CD14-positive monocyte (primary cell): ENCODE measurements at regions not wholly inside any gene's neighbourhood (a gene's known extent, or its start where the extent isn't known, plus 50 kb on each side); places are given as distances from the start of the nearest gene placed in this dataset.

ENCODE experiments used
- DNase-seq, 3 donors: peaks; one replicate each; pipeline ENCODE4 v3.0.0-alpha.2; 2011 to 2022
- H2AFZ ChIP-seq: 2 replicates; pipeline ENCODE4 v1.6.0; 2012; ENCODE audit warnings: mild to moderate bottlenecking, low read depth, low read length, inconsistent platforms; ENCODE audit not compliant: insufficient read depth, poor library complexity, severe bottlenecking
- H3K27ac ChIP-seq, 2 donors: 1 replicate in 1 of 2; 2 replicates in 1 of 2; pipeline ENCODE4 v1.5.1; 2012 to 2013; ENCODE audit warnings: low read length in 2 of 2, control low read depth in 1 of 2, inconsistent platforms in 1 of 2, low read depth in 1 of 2, mild to moderate bottlenecking in 1 of 2
- H3K27me3 ChIP-seq, 2 donors: one replicate each; pipeline versions ENCODE4 v1.6.0 to v1.6.1; 2011 to 2013; ENCODE audit warnings: low read length in 2 of 2; ENCODE audit not compliant: control insufficient read depth in 2 of 2, insufficient read depth in 2 of 2
- H3K36me3 ChIP-seq, 2 donors: replicated peaks in 1 of 2; 1 replicate in 1 of 2; 2 replicates in 1 of 2; pipeline versions ENCODE4 v1.5.1 to v1.6.1; 2012 to 2013; ENCODE audit warnings: low read length in 2 of 2, control low read depth in 1 of 2, inconsistent platforms in 1 of 2, mild to moderate bottlenecking in 1 of 2; ENCODE audit not compliant: insufficient read depth in 2 of 2, control insufficient read depth in 1 of 2
- H3K4me1 ChIP-seq, 2 donors: 1 replicate in 1 of 2; 2 replicates in 1 of 2; pipeline versions ENCODE4 v1.5.1 to v1.6.1; 2012 to 2013; ENCODE audit warnings: low read length in 2 of 2, control low read depth in 1 of 2, inconsistent platforms in 1 of 2, mild to moderate bottlenecking in 1 of 2, moderate library complexity in 1 of 2; ENCODE audit not compliant: insufficient read depth in 2 of 2, control insufficient read depth in 1 of 2
- H3K4me2 ChIP-seq: replicated peaks from 2 replicates; pipeline ENCODE3; 2012; ENCODE audit warnings: low read length, moderate library complexity, mild to moderate bottlenecking; ENCODE audit not compliant: poor library complexity, severe bottlenecking; ENCODE audit errors: extremely low read depth
- H3K4me3 ChIP-seq, 3 experiments: fragments of 200-600 bp in 1 of 3; sonication (generic) in 1 of 3; replicated peaks in 1 of 3; 1 replicate in 2 of 3; 2 replicates in 1 of 3; pipeline ENCODE4 v1.5.1; 2011 to 2013; ENCODE audit warnings: low read length in 3 of 3, mild to moderate bottlenecking in 3 of 3, control low read depth in 2 of 3, low read depth in 2 of 3, inconsistent platforms in 1 of 3, moderate library complexity in 1 of 3
- H3K79me2 ChIP-seq: 2 replicates; pipeline ENCODE4 v1.6.0; 2012; ENCODE audit warnings: mild to moderate bottlenecking, control low read depth, inconsistent platforms, low read length, moderate library complexity; ENCODE audit not compliant: insufficient read depth
- H3K9ac ChIP-seq: 2 replicates; pipeline ENCODE4 v1.6.0; 2017; ENCODE audit warnings: low read length, mild to moderate bottlenecking; ENCODE audit not compliant: insufficient read depth, poor library complexity, severe bottlenecking
- H3K9me3 ChIP-seq, 2 donors: replicated peaks in 1 of 2; 1 replicate in 1 of 2; 2 replicates in 1 of 2; pipeline versions ENCODE4 v1.5.1 to v1.6.1; 2012 to 2013; ENCODE audit warnings: low read length in 2 of 2, control low read depth in 1 of 2; ENCODE audit not compliant: control insufficient read depth in 1 of 2, insufficient read depth in 1 of 2
- H4K20me1 ChIP-seq: 2 replicates; pipeline ENCODE4 v1.6.0; 2012; ENCODE audit warnings: mild to moderate bottlenecking, low read length, control low read depth, moderate library complexity; ENCODE audit not compliant: insufficient read depth
- H3K27ac Mint-ChIP-seq, 7 donors: one replicate each; pipeline ENCODE4 v1.8.0; 2020; ENCODE audit warnings: mild to moderate bottlenecking in 7 of 7, mixed read lengths in 7 of 7, moderate library complexity in 6 of 7, inconsistent platforms in 2 of 7
- H3K27me3 Mint-ChIP-seq, 3 donors: one replicate each; pipeline ENCODE4 v1.8.0; 2021 to 2022; ENCODE audit warnings: low read depth in 3 of 3, mild to moderate bottlenecking in 3 of 3, mixed read lengths in 3 of 3, moderate library complexity in 3 of 3, inconsistent platforms in 1 of 3
- H3K36me3 Mint-ChIP-seq, 2 donors: one replicate each; pipeline ENCODE4 v1.8.0; 2020; ENCODE audit warnings: mixed read lengths in 2 of 2, inconsistent platforms in 1 of 2, mild to moderate bottlenecking in 1 of 2
- H3K4me1 Mint-ChIP-seq: one replicate; pipeline ENCODE4 v1.8.0; 2020; ENCODE audit warnings: mild to moderate bottlenecking, mixed read lengths
- H3K4me3 Mint-ChIP-seq, 2 donors: one replicate each; pipeline ENCODE4 v1.8.0; 2020; ENCODE audit warnings: mild to moderate bottlenecking in 2 of 2, mixed read lengths in 2 of 2, moderate library complexity in 1 of 2
- H3K9me3 Mint-ChIP-seq, 7 donors: one replicate each; pipeline ENCODE4 v1.8.0; 2020 to 2022; ENCODE audit warnings: mixed read lengths in 7 of 7, mild to moderate bottlenecking in 6 of 7, moderate library complexity in 6 of 7, inconsistent platforms in 2 of 7
- WGBS: methylation state at CpG from one replicate; pipeline ENCODE4 v1.1.5; 2013; ENCODE audit warnings: missing lambda C conversion rate; ENCODE audit not compliant: insufficient coverage; 5-methylcytosine and 5-hydroxymethylcytosine counted together
- intact Hi-C, 2 donors: fragments of 100-400 bp; cut with micrococcal nuclease; formaldehyde crosslinking; loops; one replicate each; pipeline versions ENCODE4 v1.15.0 to v1.15.1; 2023
- TF ChIP-seq, protein P1 (sequence below): fragments of 200-600 bp; IDR thresholded peaks from one replicate; pipeline ENCODE4 v1.8.0; 2022; ENCODE audit warnings: antibody characterized with exemption, mild to moderate bottlenecking

DNA sequence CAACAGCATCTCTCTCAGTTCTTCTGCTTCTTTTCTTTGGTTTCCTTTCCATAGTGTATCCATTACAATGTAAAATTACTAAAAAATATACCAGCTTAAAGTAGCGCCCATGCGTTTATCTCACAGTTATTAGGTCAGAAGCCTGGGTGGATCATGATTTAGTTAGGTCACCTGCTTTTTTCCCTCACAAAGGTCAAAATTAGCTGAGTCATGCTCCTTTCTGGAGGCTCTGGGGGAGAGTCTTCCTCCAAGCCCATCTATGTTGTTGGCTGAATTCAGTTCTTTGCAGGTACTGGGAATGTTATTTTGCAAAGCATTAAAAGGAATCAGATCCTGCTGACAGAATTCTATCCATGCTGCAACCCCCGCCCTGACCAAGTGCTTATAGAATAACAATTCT lies 101.6 kb upstream of the TMEM132C start:
- Histone ChIP-seq H3K36me3 (no peaks in the 10 kb centered on the region), H3K27ac (no peak overlapping the region), H3K4me1 (no peaks in the 10 kb centered on the region), H3K27me3 (no peaks in the 10 kb centered on the region), H3K4me2 (no peak overlapping the region), H3K9me3 (peaks cover 5 to 7% of the 10 kb centered on the region in 2 donors), H3K4me3 (no peak overlapping the region), H3K9ac (no peak overlapping the region), H2AFZ (no peak overlapping the region), H3K79me2 (no peaks in the 10 kb centered on the region), H4K20me1 (no peaks in the 10 kb centered on the region)
- no peaks in the 10 kb centered on the region for H3K4me1 Mint-ChIP-seq
- H3K4me3 Mint-ChIP-seq, result no peak overlapping the region
- TF ChIP-seq, protein P1, sequence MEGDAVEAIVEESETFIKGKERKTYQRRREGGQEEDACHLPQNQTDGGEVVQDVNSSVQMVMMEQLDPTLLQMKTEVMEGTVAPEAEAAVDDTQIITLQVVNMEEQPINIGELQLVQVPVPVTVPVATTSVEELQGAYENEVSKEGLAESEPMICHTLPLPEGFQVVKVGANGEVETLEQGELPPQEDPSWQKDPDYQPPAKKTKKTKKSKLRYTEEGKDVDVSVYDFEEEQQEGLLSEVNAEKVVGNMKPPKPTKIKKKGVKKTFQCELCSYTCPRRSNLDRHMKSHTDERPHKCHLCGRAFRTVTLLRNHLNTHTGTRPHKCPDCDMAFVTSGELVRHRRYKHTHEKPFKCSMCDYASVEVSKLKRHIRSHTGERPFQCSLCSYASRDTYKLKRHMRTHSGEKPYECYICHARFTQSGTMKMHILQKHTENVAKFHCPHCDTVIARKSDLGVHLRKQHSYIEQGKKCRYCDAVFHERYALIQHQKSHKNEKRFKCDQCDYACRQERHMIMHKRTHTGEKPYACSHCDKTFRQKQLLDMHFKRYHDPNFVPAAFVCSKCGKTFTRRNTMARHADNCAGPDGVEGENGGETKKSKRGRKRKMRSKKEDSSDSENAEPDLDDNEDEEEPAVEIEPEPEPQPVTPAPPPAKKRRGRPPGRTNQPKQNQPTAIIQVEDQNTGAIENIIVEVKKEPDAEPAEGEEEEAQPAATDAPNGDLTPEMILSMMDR, result no peak
- no peaks in the 10 kb centered on the region for H3K36me3 Mint-ChIP-seq
- no peak overlapping the region for H3K27ac Mint-ChIP-seq
- H3K9me3 Mint-ChIP-seq, result peaks cover 0 to 18% (median 5%) of the 10 kb centered on the region in 7 donors
- intact Hi-C loops, result no loop called here
- H3K27me3 Mint-ChIP-seq, result peaks cover 0 to 2% (median 0%) of the 10 kb centered on the region in 3 donors
- no CpG with 5 or more reads among the region's 3 CpGs for WGBS
- DNase-seq, result no peak

DNA sequence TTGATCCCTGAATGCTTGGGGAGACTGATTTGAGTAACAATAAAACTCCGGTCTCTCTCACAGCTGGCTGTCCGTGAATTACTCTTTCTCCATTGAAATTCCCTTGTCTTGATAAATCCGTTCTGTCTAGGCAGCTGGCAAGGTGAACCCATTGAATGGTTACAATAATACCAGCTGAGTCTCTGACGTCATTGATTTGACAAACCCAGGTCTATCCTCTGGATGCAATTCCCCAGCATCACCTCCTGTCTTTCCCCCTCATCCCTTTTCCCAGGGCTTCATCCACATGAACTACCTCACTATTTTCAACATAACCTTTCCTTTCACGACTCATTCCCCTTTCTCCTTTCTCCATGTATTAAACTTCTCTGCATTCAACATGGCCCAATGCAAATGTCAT lies 98.7 kb upstream of the TMEM132C start:
- H3K27me3 ChIP-seq, result no peaks in the 10 kb centered on the region
- no peaks in the 10 kb centered on the region for H3K79me2 ChIP-seq
- H3K4me1 Mint-ChIP-seq, result no peaks in the 10 kb centered on the region
- no peak overlapping the region for H3K27ac Mint-ChIP-seq
- peaks cover 0 to 2% (median 0%) of the 10 kb centered on the region in 3 donors for H3K27me3 Mint-ChIP-seq
- WGBS, result 75% methylated on average over 5 of the region's 5 CpGs
- H3K4me3 ChIP-seq, result no peak overlapping the region
- DNase-seq, result no peak
- no peak overlapping the region for H2AFZ ChIP-seq
- H3K36me3 Mint-ChIP-seq, result no peaks in the 10 kb centered on the region
- H3K9me3 Mint-ChIP-seq, result peaks cover 1 to 13% (median 4%) of the 10 kb centered on the region in 7 donors
- TF ChIP-seq, protein P1, result no peak
- H3K9ac ChIP-seq, result no peak overlapping the region
- H3K9me3 ChIP-seq, result peaks cover 5 to 7% of the 10 kb centered on the region in 2 donors
- intact Hi-C loops, result no loop called here
- H3K27ac ChIP-seq, result no peak overlapping the region
- H3K4me2 ChIP-seq, result no peak overlapping the region
- H3K4me3 Mint-ChIP-seq, result no peak overlapping the region
- no peaks in the 10 kb centered on the region for H3K36me3 ChIP-seq
- no peaks in the 10 kb centered on the region for H3K4me1 ChIP-seq
- H4K20me1 ChIP-seq, result no peaks in the 10 kb centered on the region
